ENCODE measurements at regions not wholly inside any gene's neighbourhood (a gene's known extent, or its start where the extent isn't known, plus 50 kb on each side); places are given as distances from the start of the nearest gene placed in this dataset.
"Not testable (repeated sequence)": the region's sequence is repeated elsewhere in the genome, so short reads cannot be mapped to it uniquely, and the experiment has no call there.

GRCh38 chr6:167399051-167399387 lies 74.1 kb downstream of the TTLL2 start:
- H3K9ac ChIP-seq, result no peak overlapping the region
- no peaks in the 10 kb centered on the region for H3K9me3 ChIP-seq (replicated peaks in 1 of 11)
- H3K36me3 ChIP-seq, result no peaks in the 10 kb centered on the region
- no peak overlapping the region for H3K4me3 ChIP-seq
- 0 out of 22 replicates have a peak, but pooled peaks cover 0 to 12% (median 0%) of the 10 kb centered on the region in 11 experiments for H4K20me1 ChIP-seq
- TF ChIP-seq Cebpa-rat (IDR thresholded peaks at IDR 0.05), result no peak
- H3K4me2 ChIP-seq, result no peak overlapping the region
- no peaks in the 10 kb centered on the region for H3K4me1 ChIP-seq
- H3K27ac ChIP-seq, result no peak overlapping the region
- no peaks in the 10 kb centered on the region for H3K27me3 ChIP-seq

GRCh38 chr6:167399599-167399998 lies 74.7 kb downstream of the TTLL2 start:
- Histone ChIP-seq H3K4me1 (no peaks in the 10 kb centered on the region), H4K20me1 (0 out of 22 replicates have a peak, but pooled peaks cover 0 to 12% (median 0%) of the 10 kb centered on the region in 11 experiments), H3K27me3 (no peaks in the 10 kb centered on the region), H3K27ac (no peak overlapping the region), H3K4me2 (no peak overlapping the region), H3K9ac (no peak overlapping the region), H3K9me3 (replicated peaks in 1 of 11) (no peaks in the 10 kb centered on the region), H3K36me3 (no peaks in the 10 kb centered on the region), H3K4me3 (no peak overlapping the region)
- TF ChIP-seq Cebpa-rat (IDR thresholded peaks at IDR 0.05), result no peak

- no peaks in the 10 kb centered on the region for H3K36me3 ChIP-seq
- no peaks in the 10 kb centered on the region for H3K27me3 ChIP-seq
- H3K4me3 ChIP-seq, result no peak overlapping the region
- H4K20me1 ChIP-seq, result 0 out of 22 replicates have a peak, but pooled peaks cover 0 to 3% (median 0%) of the 10 kb centered on the region in 11 experiments
- H3K9ac ChIP-seq, result no peak overlapping the region
- H3K9me3 ChIP-seq (replicated peaks in 1 of 11), result no peaks in the 10 kb centered on the region
- no peaks in the 10 kb centered on the region for H3K4me1 ChIP-seq
- no peak for TF ChIP-seq Cebpa-rat (IDR thresholded peaks at IDR 0.05)
- H3K27ac ChIP-seq, result no peak overlapping the region
- H3K4me2 ChIP-seq, result no peak overlapping the region
Observed at GRCh38 chr6:167400482-167401138, 75.7 kb downstream of the TTLL2 start.

GRCh38 chr6:167401525-167402194 lies 76.8 kb downstream of the TTLL2 start:
- TF ChIP-seq Cebpa-rat (IDR thresholded peaks at IDR 0.05), result no peak
- Histone ChIP-seq H3K4me3 (no peak overlapping the region), H3K9me3 (replicated peaks in 1 of 11) (no peaks in the 10 kb centered on the region), H3K27ac (no peak overlapping the region), H3K4me1 (no peaks in the 10 kb centered on the region), H3K9ac (no peak overlapping the region), H3K4me2 (no peak overlapping the region), H4K20me1 (no peaks in the 10 kb centered on the region), H3K36me3 (no peaks in the 10 kb centered on the region), H3K27me3 (no peaks in the 10 kb centered on the region)

GRCh38 chr6:167402195-167402686 lies 77.4 kb downstream of the TTLL2 start:
- no peak overlapping the region for H3K9ac ChIP-seq
- H3K4me2 ChIP-seq, result no peak overlapping the region
- H3K4me1 ChIP-seq, result no peaks in the 10 kb centered on the region
- TF ChIP-seq Cebpa-rat (IDR thresholded peaks at IDR 0.05), result no peak
- no peak overlapping the region for H3K27ac ChIP-seq
- no peak overlapping the region for H3K4me3 ChIP-seq
- no peaks in the 10 kb centered on the region for H3K27me3 ChIP-seq
- H3K9me3 ChIP-seq (replicated peaks in 1 of 11), result no peaks in the 10 kb centered on the region
- H3K36me3 ChIP-seq, result no peaks in the 10 kb centered on the region
- H4K20me1 ChIP-seq, result no peaks in the 10 kb centered on the region

- H3K36me3 ChIP-seq, result no peaks in the 10 kb centered on the region
- no peak overlapping the region for H3K27ac ChIP-seq
- H3K4me2 ChIP-seq, result no peak overlapping the region
- H3K27me3 ChIP-seq, result no peaks in the 10 kb centered on the region
- no peak overlapping the region for H3K4me3 ChIP-seq
- TF ChIP-seq Cebpa-rat (IDR thresholded peaks at IDR 0.05), result no peak
- no peaks in the 10 kb centered on the region for H3K9me3 ChIP-seq (replicated peaks in 1 of 11)
- no peaks in the 10 kb centered on the region for H4K20me1 ChIP-seq
- no peaks in the 10 kb centered on the region for H3K4me1 ChIP-seq
- H3K9ac ChIP-seq, result no peak overlapping the region
Observed at GRCh38 chr6:167403427-167403826, 78.5 kb downstream of the TTLL2 start.

GRCh38 chr6:167404385-167405049 lies 79.6 kb downstream of the TTLL2 start:
- H3K36me3 ChIP-seq, result no peaks in the 10 kb centered on the region
- H3K9ac ChIP-seq, result no peak overlapping the region
- H4K20me1 ChIP-seq, result no peaks in the 10 kb centered on the region; a peak in 1 of 22 replicates
- no peak overlapping the region for H3K4me3 ChIP-seq
- no peak for TF ChIP-seq Cebpa-rat (IDR thresholded peaks at IDR 0.05)
- H3K4me1 ChIP-seq, result no peaks in the 10 kb centered on the region
- H3K27me3 ChIP-seq, result no peaks in the 10 kb centered on the region
- H3K9me3 ChIP-seq (replicated peaks in 1 of 11), result no peaks in the 10 kb centered on the region
- no peak overlapping the region for H3K27ac ChIP-seq
- no peak overlapping the region for H3K4me2 ChIP-seq

- Histone ChIP-seq H3K36me3 (no peaks in the 10 kb centered on the region), H3K9ac (no peak overlapping the region), H4K20me1 (no peaks in the 10 kb centered on the region; a peak in 1 of 22 replicates), H3K9me3 (replicated peaks in 1 of 11) (no peaks in the 10 kb centered on the region), H3K4me1 (no peaks in the 10 kb centered on the region), H3K4me2 (no peak overlapping the region), H3K27me3 (no peaks in the 10 kb centered on the region), H3K4me3 (no peak overlapping the region), H3K27ac (no peak overlapping the region)
- no peak for TF ChIP-seq Cebpa-rat (IDR thresholded peaks at IDR 0.05)
Observed at GRCh38 chr6:167405778-167406532, 81.1 kb downstream of the TTLL2 start.

GRCh38 chr6:167406533-167407238 lies 81.8 kb downstream of the TTLL2 start:
- H3K9me3 ChIP-seq (replicated peaks in 1 of 11); H3K9ac ChIP-seq; H3K27ac ChIP-seq; H3K4me3 ChIP-seq; H3K4me2 ChIP-seq; H3K4me1 ChIP-seq; H3K36me3 ChIP-seq; H3K27me3 ChIP-seq; H4K20me1 ChIP-seq: not testable (repeated sequence)
